ENCODE measurements at regions not wholly inside any gene's neighbourhood (a gene's known extent, or its start where the extent isn't known, plus 50 kb on each side); places are given as distances from the start of the nearest gene placed in this dataset.
A peak's percentile ranks its signal among the peaks of the same experiment; 100 is the strongest.

- ATAC-seq (peak; percentile 93), DNase-seq (peak; percentile 57 to 64)
- intact Hi-C loops (cut with DNase I, micrococcal nuclease) = no loop called here
These were observed 331.3 kb upstream of the COBL start for GRCh38 chr7:51647931-51648351.

GRCh38 chr7:51647486-51647885 lies 330.9 kb upstream of the COBL start:
- ATAC-seq (no peak), DNase-seq (no peak)
- intact Hi-C loops (cut with DNase I, micrococcal nuclease) = no loop called here

- intact Hi-C loops (cut with DNase I, micrococcal nuclease) = no loop called here
- no peak for DNase-seq
- ATAC-seq = no peak
These were observed 329.2 kb upstream of the COBL start for GRCh38 chr7:51645702-51646298.

GRCh38 chr7:51645255-51645654 lies 328.6 kb upstream of the COBL start:
- ATAC-seq (no peak), DNase-seq (no peak)
- intact Hi-C loops (cut with DNase I, micrococcal nuclease) = no loop called here

GRCh38 chr7:51644216-51644615 lies 327.6 kb upstream of the COBL start:
- DNase-seq (peak; percentile 32 to 54), ATAC-seq (peak; percentile 74)
- intact Hi-C loops (cut with DNase I, micrococcal nuclease) = no loop called here

GRCh38 chr7:51640841-51641240 lies 324.2 kb upstream of the COBL start:
- ATAC-seq (peak; percentile 33), DNase-seq (no peak)
- intact Hi-C loops (cut with DNase I, micrococcal nuclease) = no loop called here

- ATAC-seq (no peak), DNase-seq (no peak)
- intact Hi-C loops (cut with DNase I, micrococcal nuclease) = no loop called here
These were observed 323.2 kb upstream of the COBL start for GRCh38 chr7:51639661-51640334.

GRCh38 chr7:51636503-51636902 lies 319.9 kb upstream of the COBL start:
- ATAC-seq (no peak), DNase-seq (no peak)
- intact Hi-C loops (cut with DNase I, micrococcal nuclease) = no loop called here

- no peak for DNase-seq
- intact Hi-C loops (cut with DNase I, micrococcal nuclease) = no loop called here
- no peak for ATAC-seq
These were observed 319.2 kb upstream of the COBL start for GRCh38 chr7:51635775-51636174.

GRCh38 chr7:51634538-51634937 lies 317.9 kb upstream of the COBL start:
- DNase-seq (no peak), ATAC-seq (no peak)
- intact Hi-C loops (cut with DNase I, micrococcal nuclease) = no loop called here

- intact Hi-C loops (cut with DNase I, micrococcal nuclease) = no loop called here
- DNase-seq (no peak), ATAC-seq (peak; percentile 94)
These were observed 317.4 kb upstream of the COBL start for GRCh38 chr7:51634025-51634424.

GRCh38 chr7:51633596-51633995 lies 317.0 kb upstream of the COBL start:
- intact Hi-C loops (cut with DNase I, micrococcal nuclease) = no loop called here

GRCh38 chr7:51633006-51633405 lies 316.4 kb upstream of the COBL start:
- DNase-seq (no peak), ATAC-seq (no peak)
- intact Hi-C loops (cut with DNase I, micrococcal nuclease) = no loop called here

More at GRCh38 chr7:51633596-51633995, 317.0 kb upstream of the COBL start:
- DNase-seq (no peak), ATAC-seq (no peak)

GRCh38 chr7:51630933-51631332 lies 314.3 kb upstream of the COBL start:
- ATAC-seq (no peak), DNase-seq (no peak)
- intact Hi-C loops (cut with DNase I, micrococcal nuclease) = no loop called here

GRCh38 chr7:51629206-51629605 lies 312.6 kb upstream of the COBL start:
- intact Hi-C loops (cut with DNase I, micrococcal nuclease) = no loop called here
- DNase-seq (no peak), ATAC-seq (no peak)

- no peak for ATAC-seq
- DNase-seq = no peak
- intact Hi-C loops (cut with DNase I, micrococcal nuclease) = no loop called here
These were observed 305.3 kb upstream of the COBL start for GRCh38 chr7:51621956-51622355.

GRCh38 chr7:51620706-51621105 lies 304.1 kb upstream of the COBL start:
- intact Hi-C loops (cut with DNase I, micrococcal nuclease) = no loop called here
- ATAC-seq (no peak), DNase-seq (no peak)

- intact Hi-C loops (cut with DNase I, micrococcal nuclease) = no loop called here
- ATAC-seq = peak; percentile 67
- no peak for DNase-seq
These were observed 303.3 kb upstream of the COBL start for GRCh38 chr7:51619880-51620279.

- no peak for DNase-seq
- ATAC-seq = no peak
- intact Hi-C loops (cut with DNase I, micrococcal nuclease) = no loop called here
These were observed 301.1 kb upstream of the COBL start for GRCh38 chr7:51617686-51618085.

- no peak for ATAC-seq
- intact Hi-C loops (cut with DNase I, micrococcal nuclease) = no loop called here
- no peak for DNase-seq
These were observed 297.3 kb upstream of the COBL start for GRCh38 chr7:51613911-51614357.

- intact Hi-C loops (cut with DNase I, micrococcal nuclease) = no loop called here
- ATAC-seq = no peak
- no peak for DNase-seq
These were observed 295.3 kb upstream of the COBL start for GRCh38 chr7:51611937-51612336.

Measured in left colon (tissue), 2 donors.